SHP77 (cell line): ENCODE measurements at regions not wholly inside any gene's neighbourhood (a gene's known extent, or its start where the extent isn't known, plus 50 kb on each side); places are given as distances from the start of the nearest gene placed in this dataset.
"Not testable (repeated sequence)": the region's sequence is repeated elsewhere in the genome, so short reads cannot be mapped to it uniquely, and the experiment has no call there.

Source experiments
- DNase-seq, 2 experiments: peaks; one replicate each; lab custom pipeline; 2025; lab: John Stamatoyannopoulos, UW

DNA sequence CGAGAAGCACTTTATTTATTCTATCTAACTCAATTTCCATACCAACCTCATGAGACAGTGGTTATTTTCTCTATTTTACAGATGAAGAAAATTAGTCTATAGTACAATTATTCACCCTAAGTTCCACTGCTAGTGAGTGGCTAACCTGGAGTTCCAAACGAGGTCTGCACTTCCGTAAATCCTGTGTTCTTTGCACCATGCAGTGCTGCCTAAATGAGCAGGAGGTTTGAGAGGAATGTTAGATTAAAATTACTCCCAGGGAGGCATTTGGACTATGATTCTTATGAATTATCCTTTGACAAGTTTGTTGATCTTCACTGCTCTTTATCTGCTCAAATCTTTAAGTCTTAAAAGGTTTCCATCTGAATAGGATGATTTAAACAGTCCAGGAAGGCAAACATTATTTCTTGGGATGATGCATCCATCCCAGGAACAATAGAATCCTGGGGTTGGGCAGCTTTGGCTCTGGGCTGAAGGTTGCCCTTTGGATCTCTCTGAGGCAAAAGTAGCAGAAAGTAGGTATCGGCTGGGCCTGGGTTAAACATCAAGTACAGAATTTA, 400.8 kb downstream of the REEP3 start:
- DNase-seq: no peak

DNA sequence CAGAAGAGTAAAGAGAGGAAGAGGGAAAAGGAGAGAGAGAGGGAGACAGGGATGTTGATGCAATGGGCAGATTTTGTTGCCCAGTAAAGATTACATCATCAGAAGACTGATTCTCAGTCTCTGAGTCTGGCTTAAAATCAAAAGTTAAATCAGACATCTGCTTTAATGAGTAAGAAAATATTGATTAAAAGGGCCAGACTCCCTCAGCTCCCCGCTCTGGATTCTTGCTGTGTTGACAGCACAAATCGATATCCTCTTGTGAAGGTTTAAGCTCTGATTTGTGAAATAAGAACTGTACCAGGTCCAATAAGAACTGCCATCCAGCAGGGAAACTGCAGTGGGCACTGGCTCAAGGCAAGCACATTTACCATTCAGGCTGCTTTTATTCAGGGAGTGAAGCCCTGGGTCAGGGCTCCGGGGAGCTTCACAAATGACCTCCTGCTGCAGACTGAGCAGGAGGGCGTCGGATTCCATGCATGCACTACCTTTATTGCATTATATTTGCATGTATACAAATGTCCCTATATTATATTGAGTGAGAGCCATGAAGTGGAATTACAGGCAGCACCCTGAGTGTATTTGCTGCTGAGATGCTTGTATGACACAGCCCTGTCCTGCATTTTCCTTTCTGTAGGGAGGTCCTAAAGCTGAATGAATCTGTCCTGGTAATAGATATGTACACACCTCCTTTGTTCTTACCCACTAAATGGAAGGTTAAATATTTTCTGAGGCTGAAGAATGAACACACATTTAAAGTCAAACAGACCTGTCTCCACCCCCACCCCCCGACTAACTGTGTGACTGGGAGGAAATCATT, 401.5 kb downstream of the REEP3 start:
- DNase-seq: no peak

DNA sequence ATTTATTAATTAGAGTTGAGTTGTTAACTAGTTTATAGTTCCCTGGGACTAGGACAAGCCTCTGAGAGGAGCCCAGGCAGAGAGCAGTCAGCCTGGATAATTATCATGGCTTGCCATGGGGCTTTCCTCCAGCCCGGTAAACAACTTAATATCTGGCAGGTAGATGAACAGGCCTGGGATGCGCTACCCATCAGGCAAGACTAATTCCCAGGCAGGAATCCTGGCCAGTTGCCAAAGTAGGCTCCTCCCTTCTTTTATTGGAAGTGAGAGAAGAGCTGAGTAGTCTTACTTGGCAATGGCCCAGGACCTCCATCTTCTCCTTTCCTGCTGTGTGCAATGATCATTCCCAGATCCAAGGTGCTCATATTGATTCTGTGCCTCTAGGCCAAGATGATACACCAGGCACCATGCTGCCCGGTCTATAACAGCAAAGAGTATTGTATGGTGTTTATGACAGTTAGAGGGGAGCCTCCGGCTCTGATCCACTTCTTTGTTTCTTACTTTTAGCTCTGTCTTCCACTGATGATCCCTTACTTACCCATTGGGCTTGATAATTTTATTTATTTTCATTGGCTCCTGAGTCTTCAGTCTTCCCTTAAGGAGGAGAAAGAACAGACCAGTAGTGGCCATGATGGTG, 408.7 kb downstream of the REEP3 start:
- no peak for DNase-seq

DNA sequence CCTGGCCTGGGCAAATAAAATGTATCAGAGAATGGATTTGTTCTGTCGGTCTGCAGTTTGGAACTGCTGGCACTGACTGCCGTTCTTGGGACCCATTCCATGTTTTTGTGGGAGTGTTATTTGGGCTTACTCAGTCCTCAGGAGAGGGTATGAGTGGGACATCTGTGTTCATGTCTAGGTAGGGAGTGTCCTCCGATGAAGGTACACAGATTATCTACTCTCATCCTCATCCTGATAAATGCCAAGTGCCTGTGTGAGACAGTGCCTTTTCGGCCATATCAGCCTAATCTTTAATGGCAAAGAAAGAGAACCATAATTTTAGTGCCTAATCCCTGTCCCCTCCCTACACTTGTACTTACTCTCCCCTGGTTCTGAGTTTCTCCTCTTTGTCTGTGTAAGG, 409.4 kb downstream of the REEP3 start:
- no peak for DNase-seq

- DNase-seq: no peak
These were observed 414.5 kb downstream of the REEP3 start for GRCh38 chr10:63935705-63936104.

- no peak for DNase-seq
These were observed 419.2 kb downstream of the REEP3 start for GRCh38 chr10:63940277-63940922.

GRCh38 chr10:63964406-63964805, 443.2 kb downstream of the REEP3 start:
- DNase-seq: no peak

DNA sequence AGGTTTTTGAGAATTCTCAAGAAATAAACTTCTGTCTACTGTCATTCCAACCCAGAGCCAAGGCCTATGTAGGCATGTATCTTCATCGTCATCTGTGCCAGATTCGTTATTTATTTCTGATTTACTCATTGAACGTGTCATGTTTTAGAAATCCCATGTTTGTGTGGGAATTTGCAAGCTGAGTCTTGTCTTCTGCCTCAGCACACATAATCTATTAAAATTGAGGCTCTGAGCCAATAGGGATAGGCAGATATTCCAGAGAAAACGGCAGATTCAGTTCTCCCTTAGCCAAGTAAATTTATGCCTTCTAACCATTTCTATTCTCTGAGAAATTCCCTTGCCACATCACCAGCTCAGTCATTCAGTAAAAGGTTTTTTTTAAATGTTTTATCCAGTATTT, 444.6 kb downstream of the REEP3 start:
- DNase-seq: no peak

GRCh38 chr10:63972949-63973827, 452.0 kb downstream of the REEP3 start:
- DNase-seq: no peak

DNA sequence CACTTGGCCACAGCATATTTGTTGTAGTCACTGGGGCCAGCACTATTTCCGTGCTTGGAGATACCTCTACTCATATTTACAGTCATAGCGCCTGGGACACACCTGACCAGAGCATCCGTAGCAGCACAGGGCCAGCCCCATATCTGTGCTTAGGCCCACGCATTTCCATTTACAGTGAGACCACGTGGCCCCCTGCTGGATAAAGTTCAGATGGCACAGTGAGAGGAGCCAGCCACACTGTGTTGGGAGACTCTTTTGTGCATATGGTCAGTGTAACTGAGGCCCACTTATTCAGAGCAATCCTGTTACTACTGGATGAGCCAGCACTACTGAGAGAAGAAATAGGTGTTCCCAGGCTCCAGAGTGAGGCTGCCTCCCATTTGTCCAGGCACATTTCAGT, 455.3 kb downstream of the REEP3 start:
- peak; percentile 20 to 43 for DNase-seq

GRCh38 chr10:63977329-63977923, 456.2 kb downstream of the REEP3 start:
- DNase-seq: peak; percentile 44 to 72

DNA sequence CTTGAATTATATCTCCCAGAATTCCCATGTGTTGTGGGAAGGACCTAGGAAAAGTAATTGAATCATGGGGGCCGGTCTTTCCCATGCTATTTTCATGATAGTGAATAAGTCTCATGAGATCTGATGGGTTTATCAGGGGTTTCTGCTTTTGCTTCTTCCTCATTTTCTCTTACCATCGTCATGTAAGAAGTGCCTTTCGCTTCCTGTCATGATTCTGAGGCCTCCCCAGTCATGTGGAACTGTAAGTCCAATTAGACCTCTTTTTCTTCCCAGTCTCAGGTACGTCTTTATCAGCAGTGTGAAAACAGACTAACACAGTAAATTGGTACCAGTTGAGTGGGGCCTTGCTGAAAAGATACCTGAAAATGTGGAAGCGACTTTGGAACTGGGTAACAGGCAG, 459.7 kb downstream of the REEP3 start:
- not testable (repeated sequence) for DNase-seq

DNA sequence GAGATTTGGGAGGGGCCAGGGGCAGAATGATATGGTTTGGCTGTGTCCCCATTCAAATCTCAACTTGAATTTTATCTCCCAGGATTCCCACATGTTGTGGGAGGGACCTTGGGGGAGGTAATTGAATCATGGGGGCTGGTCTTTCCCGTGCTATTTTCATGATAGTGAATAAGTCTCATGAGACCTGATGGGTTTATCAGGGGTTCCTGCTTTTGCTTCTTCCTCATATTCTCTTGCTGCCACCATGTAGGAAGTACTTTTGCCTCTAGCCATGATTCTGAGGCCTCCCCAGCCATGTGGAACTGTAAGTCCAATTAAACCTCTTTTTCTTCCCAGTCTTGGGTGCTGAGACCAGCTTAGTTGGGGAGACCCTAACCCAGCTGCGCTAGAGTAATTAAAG, 462.9 kb downstream of the REEP3 start:
- not testable (repeated sequence) for DNase-seq

- no peak for DNase-seq
These were observed 465.3 kb downstream of the REEP3 start for GRCh38 chr10:63986536-63986935.

DNA sequence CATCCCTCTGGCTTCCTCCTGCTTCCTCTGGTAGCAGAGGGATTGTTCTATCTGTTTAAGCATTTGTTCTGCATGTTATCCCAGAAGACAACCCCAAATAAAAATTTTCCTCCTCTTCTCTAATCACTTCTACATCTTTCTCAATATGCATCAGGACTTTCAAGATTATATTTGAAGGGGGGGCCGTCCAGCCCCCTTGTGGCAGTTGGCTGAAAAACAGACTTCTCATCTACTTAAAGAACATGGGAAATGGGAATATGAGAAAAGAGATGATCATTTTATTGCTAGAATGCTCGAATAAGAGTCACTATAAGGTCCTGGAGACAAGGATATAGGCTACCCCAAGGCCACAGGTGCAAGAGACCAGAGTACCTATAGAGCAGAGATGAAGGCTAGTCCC, 466.0 kb downstream of the REEP3 start:
- DNase-seq: no peak

GRCh38 chr10:63994371-63994770, 473.2 kb downstream of the REEP3 start:
- no peak for DNase-seq

DNA sequence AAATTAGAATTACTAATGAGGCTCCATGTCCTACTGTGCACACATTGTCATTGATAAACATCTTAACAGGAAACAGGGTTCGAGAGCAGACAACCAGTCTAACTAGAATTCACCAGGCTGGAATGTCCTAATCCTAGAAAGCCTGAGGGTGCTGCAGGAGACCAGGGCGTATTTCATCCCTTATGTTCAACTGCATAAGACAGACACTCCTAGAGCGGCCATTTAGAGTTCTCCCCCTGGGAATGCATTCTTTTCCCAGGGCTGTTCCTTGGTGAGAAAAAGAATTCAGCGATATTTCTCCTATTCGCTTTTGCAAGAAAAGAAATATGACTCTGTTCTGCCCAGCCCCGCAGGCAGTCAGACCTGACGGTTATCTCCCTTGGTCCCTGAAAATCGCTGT, 486.0 kb downstream of the REEP3 start:
- DNase-seq: no peak

- no peak for DNase-seq
These were observed 489.5 kb downstream of the REEP3 start for GRCh38 chr10:64010711-64011110.

DNA sequence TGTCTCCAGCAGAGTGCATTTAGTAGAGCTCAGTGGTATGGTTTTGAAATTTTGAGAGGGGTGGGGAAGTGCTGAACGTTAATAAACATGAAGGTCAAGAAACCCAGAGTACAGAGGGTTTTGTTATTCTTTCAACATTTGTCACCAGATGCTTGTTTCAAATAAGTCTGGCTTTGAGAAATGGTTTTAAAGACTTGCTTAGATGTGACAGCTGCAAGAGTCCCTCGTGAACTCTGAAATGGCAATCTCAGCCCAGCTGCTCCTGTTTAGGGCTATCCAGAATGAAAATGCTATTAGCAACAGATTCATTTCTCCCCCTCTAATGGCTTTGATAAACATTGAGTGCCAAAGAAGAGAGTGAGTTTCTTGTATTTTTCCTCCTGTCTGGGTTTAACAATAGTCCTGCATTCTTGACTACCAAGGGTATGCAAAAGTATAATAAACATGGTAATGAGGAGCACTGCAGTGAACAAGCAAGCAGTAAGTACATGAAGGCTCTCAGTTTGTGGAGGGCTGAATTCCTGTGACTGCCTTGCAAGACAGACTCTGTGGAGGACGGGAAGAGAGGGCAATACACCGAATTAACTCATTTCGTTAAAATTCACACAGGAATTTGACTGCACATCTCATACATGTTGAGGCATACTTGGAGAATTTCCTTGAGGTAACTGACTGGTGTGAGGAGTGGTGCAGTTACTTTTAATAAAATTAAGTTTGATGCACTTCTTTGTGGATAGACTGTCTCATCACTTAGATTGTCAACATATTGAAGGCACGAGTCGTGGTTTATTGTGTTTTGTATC, 490.9 kb downstream of the REEP3 start:
- DNase-seq: no peak

- DNase-seq: no peak
These were observed 493.1 kb downstream of the REEP3 start for GRCh38 chr10:64014281-64014680.
